Fibroblast of peridontal ligament (primary cell): ENCODE measurements at regions not wholly inside any gene's neighbourhood (a gene's known extent, or its start where the extent isn't known, plus 50 kb on each side); places are given as distances from the start of the nearest gene placed in this dataset.
"Not testable (repeated sequence)": the region's sequence is repeated elsewhere in the genome, so short reads cannot be mapped to it uniquely, and the experiment has no call there.

Experiments used
- DNase-seq: peaks from one replicate; pipeline ENCODE4 v3.0.0-alpha.2; 2010; ENCODE audit errors: extremely low read depth

DNA sequence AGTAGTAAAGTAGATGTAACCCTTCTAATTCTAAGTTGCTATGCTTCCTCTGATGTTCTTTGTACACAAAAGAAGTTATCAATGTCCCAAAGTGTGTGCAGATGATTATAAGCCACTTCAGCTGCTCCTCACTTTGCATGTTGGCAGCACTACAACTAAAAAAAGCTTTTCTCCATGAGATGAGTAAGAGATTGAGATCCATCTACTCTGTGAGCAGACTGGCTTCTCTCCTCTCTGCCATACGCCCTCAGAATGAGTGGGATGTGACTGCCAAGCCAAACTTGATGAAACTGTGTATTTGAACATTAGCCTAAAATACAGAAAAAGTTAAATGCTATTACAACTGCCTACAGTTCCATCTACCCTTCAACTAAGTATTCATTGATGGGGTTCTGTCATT lies 102.9 kb upstream of the ETV1 start:
- DNase-seq, result no peak

DNA sequence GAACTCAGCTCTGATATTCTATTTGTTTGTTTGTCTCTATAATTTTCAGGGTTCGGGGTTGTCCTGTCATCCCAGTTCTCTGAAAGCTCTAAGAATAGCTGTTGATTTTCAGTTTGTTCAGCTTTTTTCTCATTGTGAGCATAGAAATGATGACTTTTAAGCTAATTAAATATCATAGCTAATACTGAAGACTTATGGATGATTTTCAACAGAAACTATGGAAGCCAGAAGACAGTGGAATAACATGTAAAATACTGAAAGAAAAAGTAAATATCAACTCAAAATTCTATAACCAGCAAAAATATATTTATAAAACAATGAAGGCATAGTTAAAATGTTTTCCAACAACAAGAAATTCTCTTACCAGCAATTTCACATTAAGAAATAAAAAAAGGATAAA lies 96.4 kb upstream of the ETV1 start:
- peak; percentile 8 for DNase-seq

DNA sequence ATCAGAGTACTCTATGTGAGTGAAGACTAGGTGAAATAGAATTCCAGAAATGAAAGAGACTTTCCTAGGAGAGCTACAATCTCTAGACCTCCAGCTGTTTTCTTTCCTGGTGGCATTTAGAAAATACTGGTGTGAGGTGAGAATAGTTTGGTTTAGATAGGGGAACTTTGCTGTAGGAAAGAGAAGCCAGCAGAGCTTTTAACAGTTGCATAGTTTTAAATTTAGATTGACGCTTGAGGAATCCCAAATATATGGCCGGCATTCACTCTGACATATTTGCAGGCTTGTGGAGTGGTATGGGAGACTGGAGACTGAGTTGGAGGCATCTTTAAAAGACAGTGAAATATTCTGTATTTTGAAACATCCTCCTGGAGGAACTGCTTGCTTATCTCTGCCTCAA lies 94.3 kb upstream of the ETV1 start:
- DNase-seq, result no peak

DNA sequence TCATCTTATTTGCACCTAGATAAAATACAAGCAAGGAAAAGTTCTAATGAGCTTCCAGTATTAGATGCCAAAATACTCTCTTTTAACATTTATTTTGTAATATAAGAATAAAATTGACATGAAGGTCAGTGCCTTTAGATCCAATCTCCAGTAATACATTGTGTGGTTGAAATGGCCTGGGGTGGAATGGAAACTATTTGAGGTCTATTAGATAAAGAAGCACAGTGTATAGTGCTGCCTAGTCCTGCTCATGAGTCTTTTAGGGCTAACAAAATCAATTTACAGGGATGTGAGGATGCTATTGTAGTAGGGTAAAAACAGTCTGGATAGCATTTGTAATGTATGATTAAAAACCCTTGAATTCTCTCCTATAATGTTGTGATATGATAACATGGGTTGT lies 84.5 kb upstream of the ETV1 start:
- DNase-seq, result no peak

DNA sequence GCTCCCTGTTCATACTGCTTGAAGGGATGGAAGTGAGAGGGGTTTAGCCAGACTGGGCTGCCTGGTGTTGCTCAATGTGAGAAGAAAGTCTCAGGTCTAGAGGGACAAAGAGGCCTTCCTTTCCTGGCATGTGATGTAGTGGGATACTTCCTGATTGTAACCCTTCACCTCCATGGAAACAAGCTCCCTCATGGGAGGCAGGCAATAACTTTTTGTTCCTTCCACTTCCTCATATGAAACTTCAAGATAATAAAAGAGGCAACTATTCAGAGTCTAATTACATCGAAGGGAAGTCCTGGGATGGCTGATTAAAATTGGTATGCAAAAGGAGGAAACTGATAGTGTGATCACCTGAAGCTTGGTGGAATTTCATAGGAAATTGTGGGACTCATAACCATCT lies 84.1 kb upstream of the ETV1 start:
- no peak for DNase-seq

DNA sequence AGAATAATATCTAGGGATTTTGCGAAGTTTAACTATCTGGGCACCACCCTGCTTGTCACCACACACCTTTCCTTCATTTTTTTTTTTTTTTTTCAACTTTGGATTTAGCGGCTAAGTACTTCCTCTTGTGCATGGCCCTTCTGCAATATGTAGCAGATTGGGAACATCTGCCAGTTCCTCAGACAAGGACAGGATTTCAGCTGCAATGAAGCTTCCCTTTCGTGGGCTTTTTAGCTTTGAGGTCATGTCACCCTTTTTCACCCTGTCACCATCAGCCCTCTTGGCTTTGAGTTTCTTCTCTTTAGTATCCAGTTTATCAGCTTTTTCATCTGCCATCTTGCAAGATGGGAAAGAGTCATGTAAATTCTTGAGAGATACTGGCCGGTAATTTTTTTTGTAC lies 81.6 kb upstream of the ETV1 start:
- no peak for DNase-seq

DNA sequence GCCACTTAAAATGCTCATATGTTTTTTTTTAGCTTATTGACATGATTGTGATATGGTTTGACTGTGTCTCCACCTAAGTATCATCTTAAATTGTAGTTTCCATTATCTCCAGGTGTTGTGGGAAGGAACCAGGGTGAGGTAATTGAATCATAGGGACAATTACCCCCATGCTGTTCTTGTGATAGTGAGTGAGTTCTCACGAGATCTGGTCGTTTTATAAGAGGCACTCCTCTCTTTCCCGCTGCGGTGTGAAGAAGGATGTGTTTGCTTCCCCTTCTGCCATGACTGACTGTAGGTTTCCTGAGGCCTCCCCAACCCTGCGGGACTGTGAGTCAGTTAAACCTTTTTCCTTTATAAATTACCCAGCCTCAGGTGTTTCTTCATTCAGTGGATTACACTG lies 80.5 kb upstream of the ETV1 start:
- DNase-seq, result no peak

DNA sequence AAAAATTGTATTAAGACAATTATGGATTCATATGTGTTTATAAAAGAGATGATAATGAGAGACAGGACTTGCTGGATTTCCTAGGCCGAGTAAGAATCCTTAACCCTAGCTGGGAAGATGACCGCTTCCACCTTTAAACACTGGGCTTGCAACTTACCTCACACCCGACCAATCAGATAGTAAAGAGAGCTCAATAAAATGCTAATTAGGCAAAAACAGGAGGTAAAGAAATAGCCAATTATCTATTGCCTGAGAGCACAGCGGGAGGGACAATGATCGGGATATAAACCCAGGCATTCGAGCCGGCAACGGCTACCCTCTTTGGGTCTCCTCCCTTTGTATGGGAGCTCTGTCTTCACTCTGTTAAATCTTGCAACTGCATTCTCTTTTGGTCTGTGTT lies 77.3 kb upstream of the ETV1 start:
- not testable (repeated sequence) for DNase-seq

DNA sequence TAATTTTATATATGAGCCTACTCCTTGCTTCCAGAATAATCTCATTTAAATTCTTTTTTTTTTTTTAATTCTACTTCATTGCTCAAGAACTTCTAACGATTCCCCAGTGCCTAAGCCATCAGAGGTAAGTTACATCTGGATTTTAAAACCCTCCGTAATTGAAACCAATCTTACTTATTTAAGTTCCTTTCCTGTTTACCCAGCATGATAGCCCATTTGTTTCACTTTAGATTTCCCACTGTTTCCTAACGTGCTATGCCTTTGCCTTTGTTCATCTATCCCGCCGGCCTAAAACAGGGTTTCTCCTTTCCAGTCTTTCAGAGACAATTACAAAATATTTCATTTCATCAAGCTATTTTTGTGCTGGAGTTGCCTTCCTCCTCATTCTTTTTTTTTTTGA lies 75.8 kb upstream of the ETV1 start:
- DNase-seq, result peak; percentile 7

DNA sequence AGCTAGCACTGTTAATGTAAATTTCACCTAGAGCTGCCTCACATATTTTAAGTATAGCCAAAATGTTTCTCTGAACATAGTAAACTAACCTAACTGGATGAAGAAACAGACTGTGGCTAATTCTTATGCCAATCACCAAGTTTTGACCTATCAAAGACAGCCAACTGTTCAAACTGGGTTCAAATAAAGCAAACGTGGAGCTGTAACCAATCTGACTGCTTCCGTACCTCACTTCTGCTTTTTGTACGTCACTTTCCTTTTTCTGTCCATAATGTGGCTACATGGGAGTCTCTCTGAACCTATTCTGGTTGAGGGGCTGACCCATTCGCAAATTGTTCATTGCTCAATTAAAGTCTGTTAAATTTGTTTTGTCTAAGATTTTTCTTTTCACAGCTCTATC lies 66.3 kb upstream of the ETV1 start:
- no peak for DNase-seq

DNA sequence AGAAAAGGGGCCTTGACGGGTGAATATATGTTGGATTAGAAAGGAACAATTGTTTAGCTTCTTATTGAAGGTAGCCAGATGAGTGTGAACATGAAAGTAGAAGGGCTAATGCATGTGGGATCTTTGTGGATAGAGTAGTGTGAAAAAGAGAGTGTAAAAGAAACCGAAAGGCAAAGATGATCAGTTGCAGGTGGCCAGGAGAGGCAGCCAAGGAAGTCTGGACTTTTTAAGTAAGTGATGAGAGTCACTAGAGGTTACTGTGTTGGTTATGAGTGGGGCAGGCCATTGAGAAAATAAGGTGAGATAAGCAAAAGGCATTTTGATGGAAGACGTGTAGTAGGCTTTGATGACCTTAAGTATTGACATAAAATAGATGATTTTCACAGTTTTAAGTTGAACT lies 64.7 kb upstream of the ETV1 start:
- peak; percentile 3 for DNase-seq

DNA sequence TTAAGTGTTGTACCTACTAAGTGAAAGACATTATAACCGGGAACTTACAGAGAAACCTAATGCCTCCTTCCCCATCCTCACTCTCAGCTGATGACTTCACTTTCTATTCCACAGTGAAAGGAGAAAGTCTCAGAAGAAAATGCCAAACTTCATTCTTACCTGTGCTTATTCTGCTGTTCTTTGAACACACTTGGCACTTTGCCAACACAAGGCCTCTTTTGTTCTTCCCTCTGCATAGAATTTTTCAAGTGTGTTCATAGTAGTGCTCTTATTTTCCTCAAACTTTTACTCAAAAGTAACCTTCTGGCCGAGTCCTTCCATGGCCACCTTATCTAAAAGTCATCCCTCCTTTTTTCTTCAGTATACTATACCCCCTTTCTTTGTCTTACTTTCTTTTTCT lies 59.4 kb upstream of the ETV1 start:
- peak; percentile 9 for DNase-seq

DNA sequence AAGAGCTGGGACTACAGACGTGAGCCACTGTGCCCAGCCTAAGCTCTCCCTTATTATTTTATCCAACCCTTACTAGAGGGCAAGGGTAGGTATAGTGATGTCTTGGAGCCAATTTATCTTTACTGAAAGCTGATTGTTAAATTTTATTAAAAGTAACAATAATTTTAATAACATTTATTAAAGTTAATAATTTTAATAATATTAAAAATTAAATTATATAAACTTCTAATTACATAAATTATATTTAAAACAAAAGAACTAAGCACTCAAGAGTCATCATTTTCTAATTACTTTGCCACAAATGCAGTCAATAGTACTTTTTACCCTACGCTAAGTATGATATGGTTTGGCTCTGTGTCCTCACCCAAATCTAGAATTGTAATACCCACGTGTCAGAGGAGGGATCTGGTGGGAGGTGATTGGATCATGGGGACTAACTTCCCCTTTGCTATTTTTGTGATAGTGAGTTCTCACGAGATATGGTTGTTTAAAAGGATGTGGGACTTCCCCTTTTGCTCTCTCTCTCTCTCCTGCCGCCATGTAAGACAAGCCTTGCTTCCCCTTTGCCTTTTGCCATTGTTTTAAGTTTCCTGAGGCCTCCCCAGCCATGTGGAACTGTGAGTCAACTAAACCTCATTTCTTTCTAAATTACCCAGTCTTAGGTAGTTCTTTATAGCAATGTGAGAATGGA lies 58.4 kb upstream of the ETV1 start:
- no peak for DNase-seq

DNA sequence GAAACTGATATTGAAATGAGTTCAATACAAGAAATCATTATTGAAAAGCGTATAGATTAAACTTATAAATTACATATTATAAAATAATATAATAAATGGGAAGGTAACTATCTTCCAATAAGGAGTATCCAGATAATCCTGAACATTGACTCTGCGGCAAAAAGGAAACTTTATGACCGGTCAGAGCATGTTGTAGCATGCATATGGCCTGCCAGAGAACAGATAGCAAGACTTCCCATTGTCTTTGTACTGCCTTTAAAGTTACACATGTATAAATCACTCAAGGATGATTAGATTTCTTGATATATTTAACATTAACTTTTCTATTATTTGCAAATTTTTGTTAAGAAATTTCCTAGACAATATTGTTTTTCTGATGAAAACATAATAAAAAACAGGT lies 56.2 kb upstream of the ETV1 start:
- no peak for DNase-seq

DNA sequence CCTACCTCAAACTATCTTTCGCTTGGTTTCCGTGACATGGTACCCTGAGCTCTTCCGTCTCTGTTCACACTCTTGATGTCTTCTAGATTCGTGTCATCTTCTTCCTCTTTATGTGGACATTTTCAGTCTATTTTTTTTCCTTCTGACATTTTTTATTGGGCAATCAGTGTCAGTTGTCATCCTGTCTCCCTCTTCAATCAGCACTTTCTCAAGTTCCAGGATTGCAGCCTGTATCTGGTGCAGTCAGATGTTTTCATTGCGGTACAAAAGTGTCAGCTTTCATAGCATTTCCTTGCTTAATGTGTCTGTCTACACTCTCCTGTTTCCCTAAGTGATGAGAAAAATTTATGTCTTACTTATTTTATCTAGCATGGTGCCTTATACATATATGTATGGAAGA lies 51.1 kb upstream of the ETV1 start:
- no peak for DNase-seq
